HCEC 1CT (cell line): ENCODE measurements at regions not wholly inside any gene's neighbourhood (a gene's known extent, or its start where the extent isn't known, plus 50 kb on each side); places are given as distances from the start of the nearest gene placed in this dataset.

Experiments used
- DNase-seq: peaks from one replicate; pipeline ENCODE4 v3.0.0-alpha.2; 2017

DNA sequence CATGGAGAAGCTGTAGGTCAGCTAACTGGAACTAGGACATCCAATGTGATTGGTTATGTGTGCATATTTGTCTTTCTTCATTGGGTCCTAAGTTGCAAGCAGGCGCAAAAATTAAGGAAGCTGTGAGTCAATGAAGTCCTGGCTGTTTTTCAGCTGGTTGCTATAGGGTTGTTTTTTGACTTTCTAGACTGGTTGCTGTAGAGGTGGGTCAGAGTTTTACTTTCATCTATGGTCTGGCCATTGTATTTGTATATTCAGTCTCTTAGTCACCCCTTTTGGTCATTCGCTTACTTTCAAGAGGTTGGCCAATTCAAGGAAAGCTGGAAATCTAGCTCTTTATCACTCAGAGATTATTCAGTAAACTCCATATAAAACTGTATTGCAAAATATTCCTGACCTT, 62.0 kb upstream of the AMZ2 start:
- no peak for DNase-seq

DNA sequence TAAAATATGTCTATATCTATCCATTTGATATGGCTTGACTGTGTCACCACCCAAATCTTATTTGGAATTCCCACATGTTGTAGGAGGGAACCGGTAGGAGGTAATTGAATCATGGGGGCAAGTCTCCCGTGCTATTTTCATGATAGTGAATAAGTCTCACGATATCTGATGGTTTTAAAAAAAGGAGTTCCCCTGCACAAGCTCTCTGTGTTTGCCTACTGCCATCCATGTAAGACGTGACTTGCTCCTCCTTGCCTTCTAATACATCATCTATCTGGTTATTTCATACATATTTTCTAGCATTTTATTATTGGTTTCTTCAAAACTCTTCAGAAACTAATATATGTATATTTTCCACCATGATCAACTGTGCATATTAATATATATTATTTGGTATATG, 57.3 kb upstream of the AMZ2 start:
- DNase-seq: no peak

DNA sequence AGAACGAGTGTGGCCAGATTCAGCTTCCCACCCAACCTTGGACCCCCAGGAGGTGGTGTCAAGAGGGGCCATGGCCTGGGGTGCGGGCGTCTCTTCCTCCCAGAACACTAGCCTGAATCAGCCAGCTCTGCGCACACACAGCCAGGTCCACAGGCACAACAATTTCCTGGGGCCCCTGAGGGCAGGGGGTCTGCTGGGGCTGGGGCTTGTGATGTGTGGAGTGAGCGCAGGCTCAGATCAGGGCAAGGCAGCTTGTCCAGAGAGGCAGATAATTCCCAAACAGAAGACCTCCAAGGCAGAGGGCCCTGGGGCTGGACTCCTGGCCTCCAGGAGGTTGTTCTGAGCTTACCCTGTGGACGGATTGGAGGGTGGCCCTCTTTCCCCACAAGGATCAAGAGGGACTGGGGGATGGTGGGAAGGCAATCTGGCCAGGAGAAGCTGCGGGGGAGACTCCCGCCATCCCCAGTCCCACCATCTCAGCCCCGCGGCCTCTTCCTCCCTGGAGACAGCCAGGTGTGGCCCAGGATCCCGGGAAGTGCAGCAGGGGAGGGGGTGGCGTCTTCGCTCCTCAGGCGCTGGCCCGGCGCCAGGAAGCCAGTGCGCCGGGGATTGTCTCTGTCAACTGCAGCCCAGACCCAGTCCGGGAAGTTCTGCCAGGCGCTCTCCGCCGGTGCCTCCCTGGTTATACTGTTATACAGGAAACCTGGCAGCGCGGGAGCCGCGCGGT, 52.0 kb upstream of the AMZ2 start:
- DNase-seq: no peak

DNA sequence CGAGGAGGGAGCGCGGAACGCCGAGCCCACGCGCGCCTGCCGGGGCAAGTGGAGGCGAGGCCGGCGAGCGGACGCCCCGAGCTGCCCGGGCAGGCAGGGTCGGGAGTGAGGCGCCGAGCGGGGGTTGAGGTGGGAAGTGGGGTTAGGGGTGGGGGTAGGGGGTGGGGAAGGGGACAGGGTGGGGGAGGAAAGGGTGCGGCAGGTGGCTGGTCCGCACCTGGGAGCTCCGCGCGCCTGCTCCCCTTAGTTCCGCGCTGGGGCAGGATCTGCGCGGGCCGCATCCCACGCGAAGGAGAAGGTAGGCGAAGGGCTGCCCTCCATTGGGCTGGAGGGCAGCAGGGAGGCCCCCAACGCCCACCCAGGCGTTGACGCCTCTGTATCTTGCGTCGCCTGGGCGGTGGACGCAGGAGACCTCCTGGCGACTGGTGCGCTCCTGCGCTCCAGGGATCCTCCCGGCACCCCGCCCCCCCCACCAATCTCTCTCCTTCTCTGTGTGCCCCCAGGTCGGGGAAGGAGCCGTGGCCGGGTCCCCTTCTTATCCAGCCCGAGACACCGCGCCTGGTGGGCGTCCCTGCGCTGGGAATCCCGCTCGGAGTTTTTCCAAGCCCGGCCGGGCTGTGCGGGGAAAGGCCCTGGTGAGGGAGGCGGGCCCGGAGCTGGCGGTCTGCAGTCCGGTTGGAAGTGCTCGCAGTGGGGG, 51.3 kb upstream of the AMZ2 start:
- DNase-seq: no peak

DNA sequence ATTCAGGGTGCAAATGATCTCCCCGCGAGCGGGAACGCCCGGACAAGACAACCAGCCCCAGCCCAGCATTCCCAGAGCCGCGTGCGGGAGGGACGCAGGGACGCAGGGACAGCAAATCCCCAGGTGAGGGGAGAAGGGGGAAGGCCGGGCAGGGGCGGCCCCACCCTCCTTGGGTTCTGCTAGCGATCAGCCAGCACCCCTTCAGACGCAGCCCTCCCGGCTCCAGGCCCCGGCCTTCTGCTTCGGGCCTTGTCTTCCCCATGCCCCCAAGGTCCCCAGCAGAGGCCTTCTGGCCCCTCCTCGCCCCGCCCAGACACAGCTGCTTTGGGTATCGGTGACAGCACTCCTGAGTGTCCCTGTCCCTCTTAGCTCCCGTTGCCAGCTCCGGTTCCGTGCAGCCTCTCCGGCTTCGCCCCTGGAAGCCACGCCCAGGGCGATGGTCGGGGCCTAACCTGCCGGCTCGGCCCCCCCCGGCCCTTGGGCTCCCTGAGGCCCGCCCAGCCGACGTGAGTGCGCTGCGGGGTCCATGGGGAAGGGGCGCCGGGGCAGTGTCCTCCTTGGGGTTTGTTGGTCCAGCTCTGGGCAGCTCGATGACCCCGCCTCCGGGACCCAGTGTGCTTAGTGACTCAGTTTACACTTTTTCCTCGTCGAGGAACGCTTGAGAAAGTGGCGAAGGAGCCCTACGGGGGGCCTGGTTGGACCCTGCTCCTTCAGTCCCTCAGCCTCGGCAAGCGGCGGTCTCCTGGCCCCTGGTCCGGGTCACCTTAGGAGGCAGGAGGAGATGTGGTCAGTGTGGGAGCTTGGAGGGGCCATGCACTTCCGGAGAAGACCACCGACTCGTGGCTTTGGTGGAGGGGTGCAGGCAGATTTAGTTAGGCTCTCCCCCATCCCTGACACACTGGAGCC, 50.5 kb upstream of the AMZ2 start:
- DNase-seq: no peak

DNA sequence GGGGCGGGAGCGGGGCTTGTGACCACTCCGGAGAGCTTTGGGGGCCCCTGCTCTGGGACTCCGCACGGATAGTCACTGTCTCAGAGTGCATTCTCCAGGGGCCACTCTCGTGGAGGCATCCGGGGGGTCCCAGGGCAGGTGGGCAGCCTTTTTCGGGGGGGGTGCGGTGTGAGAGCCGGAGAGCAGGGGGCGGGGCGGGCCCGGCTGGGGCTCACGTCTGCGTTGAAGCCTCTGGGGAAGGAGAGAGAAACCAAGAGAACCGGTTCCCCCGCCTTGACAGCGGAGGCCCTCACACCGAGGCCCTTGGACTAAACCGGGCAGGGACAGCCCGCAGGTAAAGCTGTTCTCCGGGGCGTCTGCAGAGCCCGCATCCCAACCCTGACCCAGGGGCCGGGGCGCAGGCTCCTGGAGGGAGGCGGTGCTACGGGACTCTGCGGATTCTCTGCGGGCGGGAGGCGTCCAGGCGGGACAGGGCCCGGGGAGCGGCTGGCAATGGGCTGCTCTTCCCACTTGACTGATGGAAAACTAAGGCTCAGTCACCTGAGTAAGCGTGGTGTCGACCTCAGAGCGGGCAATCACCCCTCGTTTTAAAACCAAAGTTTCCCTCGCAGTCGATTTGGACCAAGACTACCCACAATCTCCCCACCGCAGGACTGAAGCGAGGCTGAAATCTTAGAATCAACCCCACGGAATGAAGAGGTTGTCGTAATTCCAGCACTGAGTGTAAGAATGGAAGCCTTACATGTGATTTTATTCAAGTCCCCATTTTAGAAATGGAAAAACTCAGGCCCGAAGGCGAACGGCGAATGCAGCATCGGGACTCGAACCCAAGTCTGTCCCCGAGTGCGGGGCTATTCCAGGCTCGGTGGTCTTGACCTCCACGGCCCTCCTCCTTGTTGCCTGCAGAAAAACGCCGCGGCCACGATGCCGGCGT, 49.6 kb upstream of the AMZ2 start:
- DNase-seq: no peak
